ENCODE measurements at regions not wholly inside any gene's neighbourhood (a gene's known extent, or its start where the extent isn't known, plus 50 kb on each side); places are given as distances from the start of the nearest gene placed in this dataset.

DNA sequence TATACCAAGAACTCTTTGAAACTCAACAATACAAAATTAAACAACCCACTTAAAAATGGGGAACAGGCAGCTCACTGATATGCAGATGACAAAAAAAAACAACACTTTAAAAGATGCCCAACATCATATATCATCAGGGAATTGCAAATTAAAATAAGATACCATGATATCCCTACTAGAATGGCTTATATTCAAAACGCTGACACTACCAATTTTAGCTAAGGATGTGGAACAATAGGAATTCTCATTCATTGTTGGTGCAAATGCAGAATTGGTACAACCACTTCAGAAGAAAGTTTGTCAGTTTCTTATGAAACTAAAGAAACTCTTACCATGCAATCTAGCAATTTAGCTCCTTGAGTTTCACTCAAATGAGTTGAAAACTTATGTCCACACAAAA lies 259.0 kb upstream of the HS3ST1 start:
- H3K36me3 ChIP-seq (ENCODE audit: control insufficient read depth, insufficient read depth, low read length), result no peaks in the 10 kb centered on the region
- H3K79me1 ChIP-seq (ENCODE audit: low read depth in 1 of 2, low read length in 2 of 2), result no peaks in the 10 kb centered on the region
- H2BK5ac ChIP-seq (ENCODE audit: low read depth, low read length, poor library complexity, severe bottlenecking), result no peak overlapping the region
- no peaks in the 10 kb centered on the region for H4K20me1 ChIP-seq (ENCODE audit: insufficient read depth, low read length)
- ATAC-seq (ENCODE audit: low read depth) (no peak), DNase-seq (no peak)
- no peak overlapping the region for H3K4me2 ChIP-seq (ENCODE audit: low read depth, low read length)
- no peaks in the 10 kb centered on the region for H3K9me1 ChIP-seq (ENCODE audit: insufficient read depth, low read length)
- no TSS peak for BruUV-seq (replicated peaks)
- TF ChIP-seq SMC3 (IDR thresholded peaks at IDR 0.05; ENCODE audit: low read depth, low read length) (no peak), MAFK (IDR thresholded peaks at IDR 0.05; ENCODE audit: low read depth, low read length) (peak; percentile 62), NFE2L2 (IDR thresholded peaks at IDR 0.05; ENCODE audit: low read depth, low read length) (no peak)
- TF ChIP-seq, protein P1, sequence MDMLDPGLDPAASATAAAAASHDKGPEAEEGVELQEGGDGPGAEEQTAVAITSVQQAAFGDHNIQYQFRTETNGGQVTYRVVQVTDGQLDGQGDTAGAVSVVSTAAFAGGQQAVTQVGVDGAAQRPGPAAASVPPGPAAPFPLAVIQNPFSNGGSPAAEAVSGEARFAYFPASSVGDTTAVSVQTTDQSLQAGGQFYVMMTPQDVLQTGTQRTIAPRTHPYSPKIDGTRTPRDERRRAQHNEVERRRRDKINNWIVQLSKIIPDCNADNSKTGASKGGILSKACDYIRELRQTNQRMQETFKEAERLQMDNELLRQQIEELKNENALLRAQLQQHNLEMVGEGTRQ (IDR thresholded peaks at IDR 0.05; ENCODE audit: low read depth, low read length), result no peak
- no peaks in the 10 kb centered on the region for H3K9me3 ChIP-seq (ENCODE audit: control insufficient read depth, insufficient read depth, low read length)
- no peak overlapping the region for H2AK5ac ChIP-seq (ENCODE audit: low read depth, low read length)
- no peak overlapping the region for H2AFZ ChIP-seq (replicated peaks; ENCODE audit: low read length, poor library complexity)
- H2BK120ac ChIP-seq (ENCODE audit: low read depth, low read length), result no peak overlapping the region
- no peak overlapping the region for H3K23ac ChIP-seq (ENCODE audit: low read depth, low read length)
- H3K27me3 ChIP-seq (ENCODE audit: control insufficient read depth, insufficient read depth, low read length), result no peaks in the 10 kb centered on the region
- no peaks in the 10 kb centered on the region for H3K4me1 ChIP-seq (ENCODE audit: control insufficient read depth, insufficient read depth, low read length)
- H3K4ac ChIP-seq (ENCODE audit: low read depth, low read length), result no peak overlapping the region
- intact Hi-C loops (cut with micrococcal nuclease) (no loop called here), in situ Hi-C loops (cut with MboI; ENCODE audit: low sequenced_read_pairs) (no loop called here), dilution Hi-C loops (cut with HindIII; ENCODE audit: low sequenced_read_pairs, unreplicated experiment) (no loop called here)
- no peak overlapping the region for H3K4me3 ChIP-seq (ENCODE audit: insufficient read depth, low read depth, low read length)
- H3K18ac ChIP-seq (ENCODE audit: low read depth, low read length), result no peak overlapping the region
- H3K9ac ChIP-seq (ENCODE audit: low read depth, low read length), result no peak overlapping the region
- H4K8ac ChIP-seq (ENCODE audit: low read depth in 2 of 2, low read length in 2 of 2), result no peak overlapping the region
- H3K27ac ChIP-seq (ENCODE audit: insufficient read depth, low read length), result no peak overlapping the region
- no peak overlapping the region for H2AK9ac ChIP-seq (replicated peaks; ENCODE audit: low read depth, low read length, poor library complexity)
- ChIA-PET CTCF (no interaction called here), POLR2A (ENCODE audit: unreplicated experiment) (no interaction called here)
- no peak overlapping the region for H4K5ac ChIP-seq (ENCODE audit: low read depth, low read length)
- H4K91ac ChIP-seq (ENCODE audit: insufficient read depth, low read depth, low read length), result no peak overlapping the region
- H3K14ac ChIP-seq (replicated peaks; ENCODE audit: low read depth, low read length), result no peak overlapping the region
- WGBS, 2 experiments (ENCODE audit: extremely low coverage in 2 of 2, insufficient read length in 1 of 2), result no CpG with 5 or more reads among the region's 1 CpG
- no peak overlapping the region for H2BK15ac ChIP-seq (ENCODE audit: low read depth, low read length)
- H2BK20ac ChIP-seq (ENCODE audit: low read depth, low read length), result no peak overlapping the region
- H3K56ac ChIP-seq (ENCODE audit: extremely low read depth, insufficient read depth, low read length), result no peak overlapping the region
